ENCODE measurements at regions not wholly inside any gene's neighbourhood (a gene's known extent, or its start where the extent isn't known, plus 50 kb on each side); places are given as distances from the start of the nearest gene placed in this dataset.

- DNase-seq (ENCODE audit: low spot score) = peak; percentile 26
These were observed 117.5 kb downstream of the EDEM1 start for GRCh38 chr3:5304789-5305683.

GRCh38 chr3:5305684-5305989 lies 118.1 kb downstream of the EDEM1 start:
- no peak for DNase-seq (ENCODE audit: low spot score)

- no peak for DNase-seq (ENCODE audit: low spot score)
These were observed 121.7 kb downstream of the EDEM1 start for GRCh38 chr3:5309171-5309570.

GRCh38 chr3:5309602-5310001 lies 122.1 kb downstream of the EDEM1 start:
- no peak for DNase-seq (ENCODE audit: low spot score)

- no peak for DNase-seq (ENCODE audit: low spot score)
These were observed 123.0 kb downstream of the EDEM1 start for GRCh38 chr3:5310509-5310908.

- DNase-seq (ENCODE audit: low spot score) = no peak
These were observed 124.8 kb downstream of the EDEM1 start for GRCh38 chr3:5312290-5312689.

- no peak for DNase-seq (ENCODE audit: low spot score)
These were observed 127.4 kb downstream of the EDEM1 start for GRCh38 chr3:5314897-5315296.

- no peak for DNase-seq (ENCODE audit: low spot score)
These were observed 130.1 kb downstream of the EDEM1 start for GRCh38 chr3:5317557-5317956.

GRCh38 chr3:5319454-5319853 lies 131.9 kb downstream of the EDEM1 start:
- DNase-seq (ENCODE audit: low spot score) = no peak

GRCh38 chr3:5321666-5322340 lies 134.3 kb downstream of the EDEM1 start:
- no peak for DNase-seq (ENCODE audit: low spot score)

- DNase-seq (ENCODE audit: low spot score) = no peak
These were observed 137.3 kb downstream of the EDEM1 start for GRCh38 chr3:5324780-5325179.

GRCh38 chr3:5330152-5330810 lies 142.8 kb downstream of the EDEM1 start:
- DNase-seq (ENCODE audit: low spot score) = no peak

GRCh38 chr3:5331567-5332269 lies 144.2 kb downstream of the EDEM1 start:
- DNase-seq (ENCODE audit: low spot score) = no peak

- DNase-seq (ENCODE audit: low spot score) = no peak
These were observed 144.9 kb downstream of the EDEM1 start for GRCh38 chr3:5332270-5332956.

- DNase-seq (ENCODE audit: low spot score) = no peak
These were observed 152.5 kb downstream of the EDEM1 start for GRCh38 chr3:5339967-5340535.

GRCh38 chr3:5341610-5342009 lies 154.1 kb downstream of the EDEM1 start:
- DNase-seq (ENCODE audit: low spot score) = no peak

GRCh38 chr3:5343459-5343858 lies 156.0 kb downstream of the EDEM1 start:
- no peak for DNase-seq (ENCODE audit: low spot score)

- no peak for DNase-seq (ENCODE audit: low spot score)
These were observed 157.2 kb downstream of the EDEM1 start for GRCh38 chr3:5344707-5345106.

GRCh38 chr3:5347486-5347885 lies 160.0 kb downstream of the EDEM1 start:
- no peak for DNase-seq (ENCODE audit: low spot score)

GRCh38 chr3:5348229-5348902 lies 160.9 kb downstream of the EDEM1 start:
- no peak for DNase-seq (ENCODE audit: low spot score)

GRCh38 chr3:5349343-5349742 lies 161.8 kb downstream of the EDEM1 start:
- DNase-seq (ENCODE audit: low spot score) = no peak
